Amygdala (tissue), 56 donors: ENCODE measurements at regions not wholly inside any gene's neighbourhood (a gene's known extent, or its start where the extent isn't known, plus 50 kb on each side); places are given as distances from the start of the nearest gene placed in this dataset.

Experiments
- DNase-seq, 56 donors: peaks; one replicate each; lab custom pipeline; 2025; lab: John Stamatoyannopoulos, UW

- DNase-seq, result no peak
These were observed 1019.2 kb downstream of the BCL11B start for GRCh38 chr14:98252820-98253219.

DNA sequence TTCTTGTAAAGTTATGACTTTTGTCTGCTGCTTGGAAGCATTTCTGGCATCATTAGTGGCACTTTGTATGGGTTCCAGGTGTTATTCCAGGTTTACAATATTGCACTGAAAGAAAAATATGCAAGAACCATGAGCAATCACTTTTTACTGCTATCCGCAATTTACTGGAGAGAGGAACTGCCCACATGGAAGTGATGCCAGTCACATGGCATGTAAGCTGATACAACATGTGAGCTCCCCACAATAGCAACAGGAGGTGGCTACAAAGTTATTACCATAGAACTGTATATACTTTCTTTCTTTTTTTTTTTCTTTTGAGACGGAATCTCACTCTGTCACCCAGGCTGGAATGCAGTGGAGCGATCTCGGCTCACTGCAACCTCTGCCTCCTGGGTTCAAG lies 1012.1 kb downstream of the BCL11B start:
- no peak for DNase-seq

GRCh38 chr14:98262566-98262965 lies 1009.4 kb downstream of the BCL11B start:
- no peak for DNase-seq

- no peak for DNase-seq
These were observed 1002.5 kb downstream of the BCL11B start for GRCh38 chr14:98269533-98269932.

- DNase-seq, result no peak
These were observed 1001.8 kb downstream of the BCL11B start for GRCh38 chr14:98270201-98270600.

DNA sequence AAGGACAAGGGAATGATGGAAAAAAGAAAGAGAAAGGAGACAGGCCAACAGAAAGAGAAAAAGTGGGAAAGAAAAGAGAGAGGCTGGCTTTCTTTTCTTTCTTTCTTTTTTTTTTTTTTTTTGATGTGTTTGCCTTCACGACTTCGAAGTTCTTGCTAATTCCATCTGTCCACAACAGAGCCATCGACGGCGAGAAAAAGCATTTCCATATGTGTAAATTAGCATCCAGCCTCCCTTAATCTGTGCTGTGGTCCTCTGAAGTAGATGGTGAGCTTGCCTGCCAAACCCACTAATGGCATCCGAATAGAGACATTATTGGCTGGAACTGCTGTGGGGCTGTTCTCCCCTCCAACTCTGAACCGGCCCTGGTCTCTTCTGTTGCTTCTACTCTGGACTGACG lies 997.4 kb downstream of the BCL11B start:
- no peak for DNase-seq

GRCh38 chr14:98278800-98279199 lies 993.2 kb downstream of the BCL11B start:
- no peak for DNase-seq

DNA sequence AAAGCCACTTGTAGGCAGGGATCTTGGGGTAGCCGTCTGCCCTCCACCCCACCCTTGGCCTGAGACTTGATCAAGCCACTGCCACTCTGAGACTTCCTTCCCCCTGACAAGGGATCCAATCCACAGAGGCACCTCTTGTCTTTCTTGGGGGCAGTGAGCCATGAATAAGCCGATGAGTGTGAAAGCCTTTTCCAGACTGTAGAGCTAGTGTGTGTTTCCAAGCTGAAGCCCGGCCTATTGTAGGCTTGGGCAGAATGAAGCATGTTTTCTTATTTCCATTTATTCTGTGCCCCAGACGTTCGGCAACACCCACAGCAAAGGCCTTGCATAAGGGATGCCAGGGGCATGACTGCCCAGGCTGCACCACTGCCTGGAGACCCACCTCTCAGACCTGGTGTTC lies 991.6 kb downstream of the BCL11B start:
- peak in 1 of 56 donors; percentile 5 for DNase-seq

DNA sequence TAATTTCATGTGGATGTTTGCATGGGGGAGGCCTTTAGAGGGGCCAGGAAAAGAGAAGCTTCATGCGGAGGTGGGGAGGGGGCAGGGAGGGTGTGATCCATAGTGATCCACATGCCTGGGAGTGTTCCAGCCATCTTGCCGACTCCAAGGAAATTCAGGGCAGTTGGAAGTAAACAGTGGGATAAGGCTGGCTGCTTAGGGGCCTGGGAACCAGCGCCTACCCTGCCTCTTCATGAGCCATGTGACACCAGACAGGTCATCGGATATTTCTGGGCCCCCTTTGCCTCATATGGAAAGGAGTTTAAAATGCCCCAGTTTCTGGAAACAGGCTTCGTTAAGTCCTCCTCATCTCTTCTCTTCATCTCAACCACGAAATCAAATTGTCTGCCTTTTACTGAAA lies 983.2 kb downstream of the BCL11B start:
- no peak for DNase-seq

GRCh38 chr14:98290596-98290995 lies 981.4 kb downstream of the BCL11B start:
- no peak for DNase-seq

GRCh38 chr14:98292191-98292590 lies 979.8 kb downstream of the BCL11B start:
- no peak for DNase-seq

DNA sequence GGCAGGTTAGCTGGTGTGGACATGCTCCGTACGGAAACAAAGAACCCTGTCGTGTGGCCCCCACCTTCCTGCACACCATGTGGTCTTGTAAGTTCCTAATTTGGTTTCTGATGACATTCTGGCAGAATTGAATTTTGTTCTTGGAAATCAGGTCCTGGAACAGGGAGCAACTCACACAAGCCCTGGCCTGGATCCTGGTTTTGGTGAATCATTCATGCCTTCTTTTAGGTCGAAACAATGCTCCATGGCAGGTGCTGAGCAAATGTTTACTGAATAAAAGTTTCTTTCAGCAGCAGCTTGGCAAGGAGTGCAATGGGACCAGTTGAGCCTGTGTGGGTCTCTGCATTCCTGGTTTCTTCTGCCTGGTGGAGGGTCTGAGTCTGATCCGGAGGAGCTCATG lies 978.4 kb downstream of the BCL11B start:
- DNase-seq, result peak in 8 of 56 donors; percentile 3 to 29 (median 8)

DNA sequence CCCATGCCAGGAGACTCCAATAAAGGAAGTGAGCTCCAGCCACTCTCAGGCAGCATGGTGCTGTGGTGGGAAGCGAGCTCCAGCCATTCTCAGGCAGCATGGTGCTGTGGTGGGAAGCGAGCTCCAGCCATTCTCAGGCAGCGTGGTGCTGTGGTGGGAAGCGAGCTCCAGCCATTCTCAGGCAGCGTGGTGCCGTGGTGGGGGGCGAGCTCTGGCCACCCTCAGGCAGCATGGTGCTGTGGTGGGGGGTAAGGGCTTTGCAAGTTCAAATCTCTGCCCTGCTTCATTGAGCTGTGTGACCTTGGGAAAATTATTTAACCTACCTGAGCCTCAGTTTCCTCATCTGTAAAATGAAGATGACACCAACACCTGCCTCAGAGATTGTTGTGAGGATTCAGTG lies 975.1 kb downstream of the BCL11B start:
- DNase-seq, result no peak

DNA sequence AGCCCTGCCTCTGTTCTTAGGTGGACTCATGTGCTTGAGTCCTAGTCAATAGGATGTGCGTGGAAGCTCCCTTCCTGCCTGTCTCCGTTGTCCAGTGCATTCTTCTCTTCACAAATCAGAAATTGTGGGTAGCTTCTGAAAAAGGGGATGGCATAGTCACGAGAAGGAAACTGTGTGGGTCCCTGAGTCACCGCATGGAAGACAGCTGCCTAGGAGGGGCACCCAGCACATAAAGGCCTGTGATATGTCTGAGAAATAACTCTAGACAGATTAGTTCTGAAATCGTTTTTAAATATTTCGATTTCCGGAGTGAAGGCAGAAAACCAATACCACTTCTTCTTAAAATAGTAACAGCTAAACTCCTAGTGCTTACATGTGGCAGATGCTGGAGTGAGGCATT lies 974.4 kb downstream of the BCL11B start:
- no peak for DNase-seq

GRCh38 chr14:98298481-98299244 lies 973.3 kb downstream of the BCL11B start:
- no peak for DNase-seq

DNA sequence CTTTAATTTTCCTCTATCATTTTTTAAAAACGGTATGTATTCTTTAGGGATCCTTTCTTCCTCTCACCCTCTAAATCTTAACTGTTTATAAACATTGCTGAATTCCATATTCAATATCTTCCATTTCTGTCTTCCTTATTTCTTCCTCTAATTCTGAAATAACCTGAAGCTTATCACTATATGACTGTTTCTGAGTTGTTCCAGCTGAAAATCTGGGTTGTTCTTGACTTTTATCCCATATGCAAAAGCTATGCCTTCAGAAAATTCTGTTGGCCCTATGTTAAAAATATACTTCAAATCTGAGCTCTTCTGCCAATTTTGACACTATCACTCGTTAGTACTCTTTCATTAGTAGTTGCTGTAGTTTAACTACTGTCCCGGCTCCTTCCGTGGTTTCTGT lies 970.3 kb downstream of the BCL11B start:
- DNase-seq, result no peak

- no peak for DNase-seq
These were observed 967.4 kb downstream of the BCL11B start for GRCh38 chr14:98304574-98304973.

DNA sequence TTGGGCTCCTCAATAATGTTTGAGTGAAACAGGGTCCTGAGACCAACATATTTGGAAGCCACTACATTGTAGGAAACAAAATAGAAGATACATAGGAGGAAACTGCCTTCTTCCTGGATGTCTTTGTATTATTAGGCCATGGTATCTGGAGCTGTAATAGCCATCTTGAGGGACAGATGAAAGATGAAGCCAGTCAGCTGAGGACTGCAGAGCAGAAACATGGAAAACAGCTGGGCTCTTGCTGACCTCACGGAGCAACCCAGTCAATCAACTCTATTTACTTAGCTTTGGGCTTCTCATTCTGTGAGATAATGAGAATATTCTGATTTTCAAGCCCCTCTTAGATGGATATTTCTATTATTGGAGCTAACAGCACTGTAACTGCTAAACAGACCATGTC lies 962.4 kb downstream of the BCL11B start:
- no peak for DNase-seq

GRCh38 chr14:98312006-98312405 lies 960.0 kb downstream of the BCL11B start:
- no peak for DNase-seq

- no peak for DNase-seq
These were observed 950.2 kb downstream of the BCL11B start for GRCh38 chr14:98321841-98322240.

- DNase-seq, result no peak
These were observed 948.2 kb downstream of the BCL11B start for GRCh38 chr14:98323836-98324235.

GRCh38 chr14:98325761-98326160 lies 946.2 kb downstream of the BCL11B start:
- DNase-seq, result no peak

DNA sequence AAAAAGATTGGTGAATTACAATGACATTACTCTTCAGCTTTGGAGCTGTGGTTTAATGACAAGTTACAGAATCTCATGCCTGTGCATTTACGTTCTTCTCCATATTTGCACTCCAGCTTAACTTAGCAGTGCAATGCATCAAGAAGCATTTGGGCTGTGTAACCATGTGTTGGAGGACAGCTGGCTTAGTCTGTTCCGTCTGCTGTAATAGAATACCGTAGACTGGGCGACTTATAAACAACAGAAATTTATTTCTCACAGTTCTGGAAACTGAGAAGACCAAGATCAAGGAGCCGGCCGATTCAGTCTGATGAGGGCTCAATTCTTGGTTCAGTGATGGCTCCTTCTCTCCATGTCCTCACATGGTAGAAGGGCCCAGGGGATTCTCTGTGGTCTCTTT lies 943.5 kb downstream of the BCL11B start:
- no peak for DNase-seq
